ENCODE measurements at regions not wholly inside any gene's neighbourhood (a gene's known extent, or its start where the extent isn't known, plus 50 kb on each side); places are given as distances from the start of the nearest gene placed in this dataset.

DNA sequence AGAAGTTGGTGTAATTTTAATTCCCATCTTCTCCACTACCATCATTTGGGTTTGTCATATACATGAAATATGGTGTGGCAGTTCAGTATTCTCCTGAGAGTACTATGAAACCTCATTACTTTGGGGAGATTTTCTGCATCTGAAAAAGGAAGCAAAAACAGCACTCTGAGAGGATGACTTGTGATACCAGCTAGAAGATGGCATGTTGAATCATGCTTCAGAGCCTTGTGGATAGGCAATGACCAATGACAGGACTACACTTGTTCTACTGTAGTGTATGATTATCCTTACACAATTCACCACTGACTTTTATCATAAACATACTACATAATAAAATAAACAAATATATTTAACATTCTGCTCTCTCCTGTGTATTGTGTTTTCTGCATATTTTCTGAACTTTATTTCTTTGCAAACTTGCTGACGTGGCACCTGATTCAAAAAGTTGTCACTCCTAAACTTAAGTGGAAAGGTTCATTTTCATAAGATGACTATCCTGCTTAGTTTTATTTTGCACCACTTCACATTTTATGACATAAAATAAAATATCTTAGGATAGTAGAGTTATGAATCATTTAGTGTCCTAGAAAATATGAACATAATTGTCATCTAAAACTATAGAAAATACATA, 991.3 kb downstream of the FSTL5 start:
- TF ChIP-seq, protein P1, sequence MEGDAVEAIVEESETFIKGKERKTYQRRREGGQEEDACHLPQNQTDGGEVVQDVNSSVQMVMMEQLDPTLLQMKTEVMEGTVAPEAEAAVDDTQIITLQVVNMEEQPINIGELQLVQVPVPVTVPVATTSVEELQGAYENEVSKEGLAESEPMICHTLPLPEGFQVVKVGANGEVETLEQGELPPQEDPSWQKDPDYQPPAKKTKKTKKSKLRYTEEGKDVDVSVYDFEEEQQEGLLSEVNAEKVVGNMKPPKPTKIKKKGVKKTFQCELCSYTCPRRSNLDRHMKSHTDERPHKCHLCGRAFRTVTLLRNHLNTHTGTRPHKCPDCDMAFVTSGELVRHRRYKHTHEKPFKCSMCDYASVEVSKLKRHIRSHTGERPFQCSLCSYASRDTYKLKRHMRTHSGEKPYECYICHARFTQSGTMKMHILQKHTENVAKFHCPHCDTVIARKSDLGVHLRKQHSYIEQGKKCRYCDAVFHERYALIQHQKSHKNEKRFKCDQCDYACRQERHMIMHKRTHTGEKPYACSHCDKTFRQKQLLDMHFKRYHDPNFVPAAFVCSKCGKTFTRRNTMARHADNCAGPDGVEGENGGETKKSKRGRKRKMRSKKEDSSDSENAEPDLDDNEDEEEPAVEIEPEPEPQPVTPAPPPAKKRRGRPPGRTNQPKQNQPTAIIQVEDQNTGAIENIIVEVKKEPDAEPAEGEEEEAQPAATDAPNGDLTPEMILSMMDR (IDR thresholded peaks at IDR 0.05) = no peak
- TF ChIP-seq POLR2A (IDR thresholded peaks at IDR 0.05) = no peak
